Keratinocyte (primary cell): ENCODE measurements at regions not wholly inside any gene's neighbourhood (a gene's known extent, or its start where the extent isn't known, plus 50 kb on each side); places are given as distances from the start of the nearest gene placed in this dataset.

Experiments
- CTCF ChIP-seq, 3 experiments: IDR thresholded peaks in 1 of 3; conservative IDR thresholded peaks in 1 of 3; optimal IDR thresholded peaks in 1 of 3; 2 replicates in 2 of 3; 3 replicates in 1 of 3; pipeline versions ENCODE3 to v1.5.1; 2011; ENCODE audit warnings: low read length in 3 of 3, mild to moderate bottlenecking in 3 of 3, moderate library complexity in 2 of 3, control low read depth in 1 of 3, inconsistent platforms in 1 of 3; ENCODE audit not compliant: insufficient read depth in 2 of 3; ENCODE audit errors: extremely low read depth in 1 of 3
- EZH2 ChIP-seq: IDR thresholded peaks from one replicate; pipeline ENCODE4 v1.6.1; 2012; ENCODE audit warnings: inconsistent platforms, mild to moderate bottlenecking, low read length, moderate library complexity

DNA sequence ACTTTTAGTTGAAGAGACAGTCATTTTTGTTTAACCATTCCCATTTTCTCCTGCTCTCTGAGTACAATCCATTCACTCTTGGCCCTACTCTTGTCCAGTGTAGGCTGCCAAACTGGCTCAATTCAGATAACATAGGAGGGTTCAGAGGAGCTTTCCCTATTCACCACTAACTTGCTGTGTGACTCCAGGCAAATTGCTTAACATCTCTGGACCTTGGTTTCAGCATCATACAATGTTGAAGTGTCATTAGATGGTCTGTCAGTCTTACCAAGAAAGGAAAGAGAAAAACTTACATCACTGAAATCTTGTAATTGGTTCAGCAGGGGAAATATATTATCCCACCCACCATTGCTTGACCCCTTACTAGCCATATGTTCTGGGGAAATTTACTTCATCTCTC lies 171.4 kb upstream of the MCHR2 start:
- no peak for TF ChIP-seq CTCF (optimal IDR thresholded peaks at IDR 0.05 in 1 of 3, IDR thresholded peaks at IDR 0.05 in 1 of 3, conservative IDR thresholded peaks at IDR 0.05 in 1 of 3; ENCODE audit: extremely low read depth in 1 of 3, insufficient read depth in 2 of 3, low read length in 3 of 3)
- TF ChIP-seq EZH2: no peak
